NCI-H748 treated with DMSO at 0.1 percent for 48 hours (cell line): ENCODE measurements at regions not wholly inside any gene's neighbourhood (a gene's known extent, or its start where the extent isn't known, plus 50 kb on each side); places are given as distances from the start of the nearest gene placed in this dataset.
"Not testable (repeated sequence)": the region's sequence is repeated elsewhere in the genome, so short reads cannot be mapped to it uniquely, and the experiment has no call there.

Experiments used
- DNase-seq: peaks from one replicate; lab custom pipeline; 2025; lab: John Stamatoyannopoulos, UW

DNA sequence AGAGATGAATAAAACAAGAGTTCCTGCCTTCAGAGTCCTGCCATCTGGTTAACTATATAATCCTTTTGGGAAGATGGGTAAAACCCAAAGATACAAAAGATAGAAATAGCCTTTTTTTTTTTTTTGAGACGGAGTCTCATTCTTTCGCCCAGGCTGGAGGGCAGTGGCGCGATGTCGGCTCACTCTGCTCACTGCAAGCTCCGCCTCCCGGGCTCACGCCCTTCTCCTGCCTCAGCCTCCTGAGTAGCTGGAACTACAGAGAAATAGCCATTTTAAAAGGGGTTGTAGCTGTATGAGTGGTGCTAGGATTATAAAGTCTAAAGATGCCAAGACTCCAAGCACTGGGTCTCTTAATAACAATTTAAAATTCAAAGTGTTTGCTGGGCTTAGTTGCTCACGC lies 97.2 kb downstream of the KDR start:
- no peak for DNase-seq

DNA sequence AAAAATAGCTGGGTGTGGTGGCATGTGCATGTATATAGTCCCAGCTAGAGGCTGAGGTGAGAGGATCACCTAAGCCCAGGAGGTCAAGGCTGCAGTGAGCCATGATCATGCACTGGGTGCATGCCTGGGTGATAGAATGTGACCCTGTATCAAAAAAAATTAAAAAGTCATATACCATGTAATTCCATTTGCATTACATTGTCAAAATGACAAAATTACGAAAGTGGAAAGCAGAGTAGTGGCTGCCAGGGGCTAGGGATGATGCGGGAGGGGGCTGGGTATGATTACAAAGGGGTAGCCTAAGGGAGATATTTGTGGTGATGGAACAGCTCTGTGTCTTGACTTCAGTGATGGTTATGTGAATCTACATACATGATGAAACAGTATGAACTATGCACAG lies 97.8 kb downstream of the KDR start:
- DNase-seq: no peak

DNA sequence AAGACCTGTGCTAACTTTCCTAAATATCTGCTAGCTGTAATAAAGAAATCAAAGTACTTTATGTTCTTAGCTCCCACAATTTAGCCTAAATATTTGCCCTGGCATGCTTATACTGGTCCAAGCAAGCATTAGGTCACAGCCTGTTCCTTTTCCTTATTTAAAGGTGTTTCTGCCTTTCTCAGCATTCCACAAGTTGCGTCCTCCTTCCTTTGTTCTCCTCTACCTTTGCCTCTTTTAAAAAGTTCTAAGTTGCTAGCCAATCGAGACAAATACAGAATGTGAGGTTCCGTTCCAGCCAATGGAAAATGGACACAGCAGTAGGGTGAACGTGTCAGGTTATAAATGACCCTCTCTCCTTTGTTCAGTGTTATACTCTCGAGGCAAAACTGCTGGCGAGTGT lies 99.9 kb downstream of the KDR start:
- not testable (repeated sequence) for DNase-seq

DNA sequence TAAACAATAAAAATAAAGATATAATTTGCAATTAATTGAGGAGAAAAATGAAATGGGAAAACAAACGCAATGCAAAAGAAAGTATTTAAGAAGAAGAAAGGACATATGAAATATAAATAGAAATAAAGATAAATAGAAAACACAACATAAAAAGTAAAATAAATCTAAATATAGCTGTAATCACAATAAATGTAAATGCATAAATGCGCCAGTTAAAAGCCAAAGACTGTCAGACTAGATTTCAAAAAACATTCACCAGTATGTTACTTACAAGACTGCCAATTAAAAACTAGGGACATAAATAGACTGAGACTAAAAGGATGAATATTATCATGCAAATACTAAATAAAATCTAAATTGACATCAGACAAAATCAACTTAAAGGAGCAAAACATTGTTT lies 102.4 kb downstream of the KDR start:
- no peak for DNase-seq

DNA sequence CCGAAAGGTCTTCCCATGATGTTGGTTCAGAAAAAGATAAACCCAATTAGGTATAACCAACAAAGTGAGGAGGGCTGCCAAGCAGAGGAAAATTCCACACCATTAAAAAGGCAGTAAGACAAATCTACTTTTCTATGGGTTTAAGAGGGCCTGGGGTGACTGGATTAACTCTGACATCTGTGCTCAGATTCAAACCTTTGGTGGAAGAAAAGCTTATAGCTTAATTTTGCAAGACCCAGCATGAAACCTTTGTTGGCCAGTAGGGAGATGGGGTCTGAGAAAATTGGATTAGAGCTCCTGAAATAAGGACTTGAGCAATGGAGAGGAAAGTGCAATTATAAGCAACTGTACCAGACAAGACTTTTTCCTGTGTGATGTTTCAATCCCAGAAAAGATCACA lies 104.2 kb downstream of the KDR start:
- no peak for DNase-seq

DNA sequence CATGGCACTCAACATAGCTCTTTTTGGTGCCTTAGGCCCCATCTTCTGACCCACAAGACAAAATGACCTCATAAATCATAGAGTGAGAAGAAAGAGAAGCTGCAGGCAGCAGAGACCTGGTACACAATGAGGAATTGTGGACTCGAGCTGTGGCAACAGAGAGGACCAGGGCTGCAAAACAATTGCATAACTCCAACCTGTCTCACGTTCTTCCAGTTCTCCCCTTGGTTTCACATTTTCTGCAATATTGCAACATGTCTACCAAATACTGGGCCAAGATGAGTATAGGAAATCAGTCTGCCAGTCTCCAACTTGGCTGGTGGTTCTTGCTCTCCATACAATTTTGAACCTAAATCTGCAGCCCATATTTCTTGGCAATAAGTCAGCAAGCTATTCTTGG lies 105.3 kb downstream of the KDR start:
- DNase-seq: no peak

DNA sequence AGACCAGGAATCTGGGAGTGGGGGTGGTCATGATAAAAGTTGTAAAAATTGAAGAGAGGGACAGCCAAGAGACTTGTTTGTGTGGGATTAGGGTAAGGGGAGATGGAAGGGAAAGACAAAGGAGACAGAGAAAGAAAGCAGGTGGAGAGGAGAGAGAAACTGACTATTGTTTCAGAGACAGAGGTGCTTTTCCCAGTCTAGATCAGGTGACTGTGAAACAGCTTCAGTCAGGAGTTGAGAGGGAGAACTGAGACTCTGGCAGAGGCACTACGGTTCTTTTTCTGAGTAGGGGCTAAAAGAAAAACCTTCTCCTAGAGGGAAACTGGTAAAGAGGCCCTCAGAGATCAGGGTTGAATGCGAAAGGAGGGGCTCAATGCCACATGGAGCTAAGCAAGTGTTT lies 106.4 kb downstream of the KDR start:
- no peak for DNase-seq

DNA sequence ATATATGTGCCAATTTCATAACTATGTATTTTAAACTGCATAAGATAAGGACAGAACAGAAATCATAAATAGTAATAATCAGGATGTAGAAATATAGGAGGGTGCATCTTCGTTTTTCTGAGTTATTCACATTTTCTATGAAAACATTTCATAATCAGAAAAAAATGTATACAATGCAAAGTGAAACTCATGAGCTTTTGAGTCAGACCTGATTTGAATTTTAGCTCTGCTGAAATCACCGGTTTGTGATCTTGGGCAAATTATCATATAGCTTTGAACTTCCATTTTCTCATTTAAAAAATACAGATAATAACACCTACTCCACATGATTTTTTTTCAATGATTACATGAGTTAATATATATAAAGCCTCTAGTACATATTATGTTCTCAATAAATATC lies 106.9 kb downstream of the KDR start:
- DNase-seq: no peak

DNA sequence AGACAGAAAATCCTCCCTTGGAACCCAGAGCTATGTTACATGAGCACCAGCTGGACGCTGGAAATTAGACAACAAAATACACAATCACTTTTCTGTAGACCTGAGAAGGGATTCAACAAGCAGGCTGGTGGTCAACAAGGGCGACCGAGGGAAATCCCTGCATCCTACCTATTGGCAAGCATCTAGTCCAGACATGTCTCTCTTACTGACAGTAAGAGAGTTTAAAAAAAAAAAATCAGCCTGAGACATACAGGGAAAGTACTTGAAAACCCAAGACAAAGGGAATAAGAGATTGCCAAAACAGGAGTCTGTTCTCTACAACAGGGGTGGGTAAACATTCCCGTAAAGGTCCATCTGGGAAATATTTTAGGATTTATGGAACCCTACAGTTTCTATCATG lies 108.0 kb downstream of the KDR start:
- DNase-seq: no peak

DNA sequence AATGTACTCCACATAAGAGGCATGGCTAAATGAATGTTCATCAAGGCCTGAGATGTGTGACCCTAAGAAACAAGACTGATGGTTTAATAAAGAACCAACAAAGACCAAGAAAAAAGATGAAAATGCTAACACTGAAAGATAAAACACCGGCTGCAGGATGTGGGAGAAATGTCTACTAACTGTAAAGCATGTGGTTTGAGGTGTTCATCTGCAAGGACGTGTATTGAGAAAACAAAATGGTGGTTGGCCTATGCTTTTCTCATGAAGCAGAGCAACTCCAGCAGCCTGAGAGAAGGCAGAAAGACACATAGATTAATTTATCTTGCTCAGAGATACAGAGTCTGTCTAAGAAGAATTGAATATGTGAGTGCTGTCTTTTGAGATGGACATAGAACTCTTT lies 109.3 kb downstream of the KDR start:
- DNase-seq: no peak

DNA sequence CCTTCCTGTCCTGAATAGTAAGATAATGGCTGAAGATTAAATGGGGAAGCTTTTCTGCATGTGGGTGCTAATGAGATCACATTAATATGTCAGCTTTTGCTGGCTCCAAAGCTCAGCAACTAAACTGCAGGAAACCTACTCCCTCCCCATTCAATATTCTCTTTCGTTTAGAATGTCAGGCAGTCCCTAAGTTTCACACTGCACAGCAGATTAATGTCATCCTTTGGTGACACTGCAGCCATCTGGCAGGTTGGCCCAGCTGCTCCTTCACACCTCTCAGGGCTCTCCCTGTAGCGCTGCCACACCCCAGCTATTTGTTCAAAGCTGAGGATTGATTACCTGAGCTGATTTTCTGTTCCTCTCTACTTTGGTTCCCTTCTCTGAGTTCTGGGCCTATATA lies 110.5 kb downstream of the KDR start:
- no peak for DNase-seq

DNA sequence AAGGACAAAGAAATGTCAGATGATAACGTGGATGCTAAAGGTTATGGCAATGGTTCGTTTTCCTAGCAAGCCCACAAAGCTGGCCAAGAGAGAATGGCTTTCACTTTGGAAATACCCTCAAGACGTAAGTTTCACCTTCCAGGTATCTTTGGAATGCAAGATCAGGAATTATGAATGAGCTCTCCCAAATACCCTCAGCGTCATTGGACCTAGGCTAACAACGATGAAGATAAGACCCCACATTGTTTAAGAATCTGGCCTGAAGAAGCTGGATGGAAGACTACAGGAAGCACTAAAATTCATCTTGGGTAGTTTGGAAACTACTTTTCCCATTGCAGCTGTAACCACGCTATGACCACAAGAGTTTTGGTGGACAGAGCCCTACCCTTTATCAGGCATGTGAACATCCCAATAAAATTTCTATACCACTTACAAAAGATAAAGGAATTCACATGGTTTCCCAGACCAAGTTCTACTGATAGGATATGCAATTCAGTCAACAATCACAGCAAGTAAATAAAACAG lies 111.9 kb downstream of the KDR start:
- no peak for DNase-seq

DNA sequence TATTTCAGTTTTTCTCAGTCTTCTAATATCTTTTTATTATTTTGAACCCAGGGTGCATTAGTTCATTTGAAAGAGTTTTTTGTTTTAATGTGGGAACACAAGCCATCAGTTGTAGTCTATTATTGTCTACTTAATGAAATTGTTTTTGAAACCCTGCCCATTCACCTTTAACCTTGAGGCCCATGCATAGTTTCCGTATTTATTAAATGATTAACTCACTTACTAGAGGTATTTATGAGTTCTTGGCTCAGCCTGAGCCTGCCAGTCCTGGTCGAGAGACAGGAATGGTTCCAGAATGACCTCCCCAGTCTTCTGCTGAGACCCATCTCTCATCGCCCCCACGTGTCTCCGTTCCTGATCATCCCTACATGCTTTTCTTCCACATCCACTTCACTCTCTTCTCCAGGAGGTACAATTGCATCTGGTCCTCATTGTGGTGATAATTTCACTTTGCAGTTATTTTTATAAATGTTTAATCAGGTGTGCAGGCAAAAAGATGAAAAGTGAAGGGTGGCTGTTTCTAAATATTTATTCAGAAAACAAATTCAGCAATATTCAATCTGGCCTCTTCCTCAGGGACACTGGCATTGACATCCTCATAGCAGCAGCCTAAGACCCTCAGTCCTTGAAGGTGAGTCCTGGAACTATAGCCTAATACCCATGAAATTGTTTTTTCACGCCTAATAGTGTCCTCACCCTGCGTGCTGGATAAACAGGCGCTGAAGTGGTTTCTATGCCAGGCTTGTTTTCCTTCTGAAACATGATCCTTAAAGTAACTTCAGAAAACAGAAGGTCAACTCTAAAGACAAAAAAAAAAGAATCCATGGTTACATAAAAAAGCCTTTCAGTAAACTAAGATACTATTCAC lies 112.8 kb downstream of the KDR start:
- no peak for DNase-seq

DNA sequence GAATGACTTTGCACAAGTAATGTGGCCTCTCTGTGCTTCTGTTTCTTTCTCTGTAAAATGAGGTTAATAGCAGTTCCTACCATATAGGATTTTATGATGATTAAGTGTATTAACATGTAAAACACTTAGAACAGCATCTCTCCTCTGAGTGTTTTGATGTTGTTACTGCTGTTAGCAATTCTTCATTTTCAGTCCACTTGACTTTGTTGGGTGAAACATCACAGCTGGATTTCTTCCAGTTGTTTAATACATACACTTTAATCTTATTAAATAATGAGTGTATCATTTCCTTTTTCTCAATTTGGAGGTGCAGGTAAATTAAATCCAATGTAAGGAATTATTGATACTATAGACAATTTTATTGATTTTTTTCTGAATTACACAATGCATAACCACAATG lies 113.6 kb downstream of the KDR start:
- DNase-seq: no peak

DNA sequence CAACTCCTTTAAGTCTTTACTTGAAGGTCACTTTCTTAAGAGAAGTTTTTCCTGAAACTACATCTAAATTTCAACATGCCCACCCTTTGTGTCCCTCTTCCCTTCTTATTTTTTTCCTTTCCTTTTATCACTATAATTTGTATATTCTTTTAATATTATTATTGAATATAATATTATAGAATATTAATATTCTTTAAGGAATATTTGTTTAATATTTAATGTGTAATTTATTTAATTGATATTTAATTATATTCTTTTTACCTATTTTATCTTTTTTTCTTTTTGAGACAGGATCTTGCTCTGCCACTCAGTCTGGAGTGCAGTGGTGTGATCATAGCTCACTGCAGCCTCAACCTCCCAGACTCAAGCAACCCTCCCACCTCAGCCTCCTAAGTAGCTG lies 114.8 kb downstream of the KDR start:
- DNase-seq: no peak

DNA sequence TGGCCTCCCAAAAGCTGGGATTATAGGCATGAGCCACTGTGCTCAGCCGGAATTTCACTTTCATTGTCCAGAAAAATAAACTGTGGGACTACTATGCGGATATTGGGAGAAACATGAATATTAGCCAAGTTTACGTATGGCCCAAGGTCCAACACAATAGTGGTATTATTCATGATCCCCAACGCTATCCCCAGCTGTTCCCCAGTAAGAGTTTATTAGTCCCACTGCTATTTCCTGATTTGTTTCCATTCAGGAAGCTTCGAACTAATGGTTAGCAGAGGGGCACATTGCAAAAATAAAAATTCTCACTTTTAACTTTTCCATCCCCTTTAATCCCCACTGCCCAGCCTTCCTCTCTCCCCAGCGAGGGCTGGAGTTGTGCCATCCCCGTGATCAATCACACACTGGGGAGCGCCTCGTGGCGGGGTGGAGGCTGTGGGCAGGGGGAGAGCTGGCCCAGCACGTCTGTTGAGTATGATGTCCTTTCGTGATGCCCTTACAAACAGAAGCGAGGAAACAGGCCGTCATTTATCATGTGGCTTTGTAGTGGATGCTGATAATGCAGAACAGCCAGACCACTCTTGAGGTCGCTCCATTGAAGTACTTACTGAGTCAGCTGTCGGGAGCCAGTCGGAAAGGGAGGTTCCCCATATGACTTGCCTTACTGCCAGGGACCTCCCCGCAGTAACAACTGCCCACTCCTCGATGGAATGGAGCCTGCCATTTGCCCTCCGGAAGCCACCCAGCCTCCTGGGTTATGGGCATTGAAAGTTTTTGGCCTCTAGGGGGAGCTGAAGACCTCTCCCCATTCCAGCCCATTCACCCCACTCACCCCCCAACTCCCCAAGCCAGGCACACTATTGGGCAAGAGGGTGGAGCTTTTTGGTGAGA lies 117.0 kb downstream of the KDR start:
- no peak for DNase-seq

DNA sequence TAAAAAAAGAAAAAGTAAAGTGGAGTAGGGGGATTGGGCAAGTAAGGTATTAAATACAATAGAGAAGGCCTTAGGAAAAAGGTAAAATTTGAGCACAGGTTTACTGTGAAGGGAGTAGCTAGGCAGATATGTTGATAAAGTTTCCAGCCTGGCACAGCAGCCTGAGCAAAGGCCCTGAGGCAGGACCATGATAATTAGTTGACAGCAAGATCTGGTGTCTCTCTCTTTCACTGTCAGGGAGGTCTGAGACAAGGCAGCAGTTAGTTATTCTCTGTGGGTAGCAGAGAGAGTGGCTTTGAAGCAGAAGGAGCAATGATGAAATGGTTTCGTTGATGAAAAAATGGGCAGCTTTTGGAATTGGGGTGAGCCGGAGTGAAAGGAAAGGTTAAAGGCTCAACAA lies 119.5 kb downstream of the KDR start:
- DNase-seq: no peak

DNA sequence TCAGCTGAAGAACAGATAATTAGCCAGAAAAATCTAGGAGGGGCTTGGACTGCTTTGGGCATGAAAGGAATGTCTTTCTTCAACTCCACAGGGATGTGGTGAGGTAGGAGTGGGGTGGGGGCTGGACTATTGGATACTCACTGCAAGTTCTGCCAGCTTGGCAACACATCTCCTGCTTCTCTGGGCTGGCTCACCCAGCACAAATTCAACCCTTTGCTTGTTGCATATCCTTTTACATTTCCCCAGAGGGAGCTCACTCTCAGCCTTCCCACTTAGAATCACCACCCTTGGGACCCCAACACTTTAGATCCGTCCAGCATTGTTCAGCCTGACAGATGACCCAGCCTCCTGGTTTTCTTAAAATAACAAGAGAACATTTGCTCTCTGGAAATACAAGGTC lies 120.6 kb downstream of the KDR start:
- no peak for DNase-seq

DNA sequence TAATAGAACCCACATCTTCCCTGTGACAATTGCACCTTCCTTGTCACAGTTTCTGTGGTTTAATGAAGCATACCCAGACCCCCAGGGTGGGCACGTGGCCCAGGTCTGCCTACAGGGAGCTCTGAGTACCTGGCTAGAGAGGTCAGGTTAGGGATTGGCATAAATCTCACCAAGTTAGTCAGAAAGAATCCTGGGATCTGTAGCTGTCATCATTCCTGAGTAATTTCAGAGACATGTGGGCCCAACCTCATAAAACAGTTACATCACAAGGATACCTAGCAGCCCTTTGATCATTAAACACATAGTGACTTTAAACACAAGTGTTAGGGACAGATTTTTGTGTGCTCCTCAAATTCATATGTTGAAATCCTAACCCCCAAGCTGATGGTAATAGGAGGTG lies 123.0 kb downstream of the KDR start:
- no peak for DNase-seq

DNA sequence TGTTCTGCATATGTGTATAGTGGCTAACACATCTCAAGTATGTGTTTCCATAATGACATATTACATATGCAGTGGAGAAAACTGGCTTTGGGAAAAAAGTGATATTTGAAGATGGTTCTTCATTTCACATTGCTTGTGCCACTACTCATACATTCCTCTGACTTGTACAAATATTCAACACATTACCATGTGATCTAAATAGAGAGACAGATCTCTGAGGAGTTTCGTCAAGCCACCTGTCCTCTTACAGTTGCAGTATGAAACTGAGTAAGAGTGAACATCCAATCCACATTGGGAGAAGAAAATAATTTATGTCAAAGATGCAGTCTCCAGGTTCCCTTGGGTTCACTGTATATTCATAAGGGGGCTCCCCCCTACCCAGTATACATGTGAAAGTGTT lies 123.9 kb downstream of the KDR start:
- DNase-seq: no peak

DNA sequence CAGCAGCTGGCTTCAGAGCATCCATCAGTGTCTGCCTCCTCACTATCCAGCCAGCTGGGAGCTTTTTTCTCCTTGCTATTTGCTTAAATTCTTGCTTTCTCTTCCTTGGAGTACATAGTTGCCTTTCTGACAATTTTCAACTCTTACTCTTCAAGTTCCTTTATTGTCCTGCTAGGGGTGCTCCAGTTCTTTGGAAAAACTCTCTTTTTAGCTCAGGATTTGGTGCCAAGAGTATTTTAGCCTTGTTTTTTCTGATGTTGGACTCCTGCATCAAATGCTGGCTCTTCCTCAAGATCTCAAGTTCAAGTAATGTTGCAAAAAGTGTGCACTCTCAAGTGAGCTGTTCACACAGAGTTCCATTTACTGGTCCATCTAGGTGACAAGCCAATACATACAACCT lies 126.4 kb downstream of the KDR start:
- DNase-seq: no peak

DNA sequence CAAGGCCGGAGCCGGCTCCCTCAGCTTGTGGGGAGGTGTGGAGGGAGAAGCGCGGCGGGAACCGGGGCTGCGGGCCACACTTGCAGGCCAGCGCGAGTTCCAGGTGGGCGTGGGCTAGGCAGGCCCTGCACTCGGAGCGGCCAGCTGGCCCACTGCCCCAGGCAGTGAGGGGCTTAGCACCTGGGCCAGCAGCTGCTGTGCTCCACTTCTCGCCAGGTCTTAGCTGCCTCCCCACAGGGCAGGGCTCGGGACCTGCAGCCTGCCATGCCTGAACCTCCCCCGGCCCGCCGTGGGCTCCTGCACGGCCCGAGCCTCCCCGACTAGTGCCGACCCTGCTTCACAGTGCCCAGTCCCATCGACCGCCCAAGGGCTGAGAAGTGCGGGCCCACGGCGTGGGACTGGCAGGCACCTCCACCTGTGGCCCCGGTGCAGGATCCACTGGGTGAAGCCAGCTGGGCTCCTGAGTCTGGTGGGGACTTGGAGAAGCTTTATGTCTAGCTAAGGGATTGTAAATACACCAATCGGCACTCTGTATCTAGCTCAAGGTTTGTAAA lies 131.8 kb downstream of the KDR start:
- not testable (repeated sequence) for DNase-seq

DNA sequence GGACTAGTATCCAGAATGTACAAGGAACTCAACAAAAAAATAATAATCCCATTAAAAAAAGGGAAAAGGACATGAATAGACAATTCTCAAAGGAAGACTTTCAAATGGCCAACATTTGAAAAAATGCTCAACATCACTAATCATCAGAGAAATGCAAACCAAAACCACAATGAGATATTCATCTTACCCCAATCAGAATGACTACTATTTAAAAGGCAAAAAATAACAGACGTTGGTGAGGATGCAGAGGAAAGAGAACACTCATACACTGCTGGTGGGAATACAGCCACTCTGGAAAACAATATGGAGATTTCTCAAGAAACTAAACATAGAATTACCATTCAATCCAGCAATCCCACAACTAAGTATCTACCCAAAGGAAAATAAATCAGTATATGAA lies 133.1 kb downstream of the KDR start:
- no peak for DNase-seq
